SH-SY5Y (cell line): ENCODE measurements at regions not wholly inside any gene's neighbourhood (a gene's known extent, or its start where the extent isn't known, plus 50 kb on each side); places are given as distances from the start of the nearest gene placed in this dataset.

ENCODE experiments used
- GATA2 ChIP-seq: IDR thresholded peaks from 2 replicates; pipeline ENCODE4 v1.6.1; 2011; ENCODE audit warnings: mild to moderate bottlenecking, low read depth, low read length
- GATA3 ChIP-seq: IDR thresholded peaks from 2 replicates; pipeline ENCODE4 v1.6.1; 2011; ENCODE audit warnings: low read depth, mild to moderate bottlenecking, low read length, moderate library complexity

DNA sequence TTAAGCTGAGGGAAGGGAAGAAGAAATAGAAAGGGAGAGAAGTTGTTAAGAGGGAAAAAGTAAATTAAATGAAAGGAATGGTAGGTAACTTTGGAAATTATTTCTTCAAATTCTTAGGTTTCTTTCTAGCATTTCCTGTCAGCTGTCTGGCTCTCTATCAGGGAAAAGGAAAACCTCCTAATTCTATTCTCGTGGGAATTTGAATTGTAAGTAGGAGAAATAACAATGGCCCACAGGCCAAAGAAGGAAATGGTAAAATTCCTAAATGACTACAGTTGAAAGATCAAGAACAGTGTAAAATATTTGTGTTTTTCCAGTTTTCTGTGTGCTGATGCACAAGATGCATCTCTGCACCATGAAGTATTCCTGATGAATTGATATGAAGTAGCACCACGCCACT, 173.0 kb downstream of the IBTK start:
- TF ChIP-seq GATA2 (no peak), GATA3 (no peak)
